ENCODE measurements at regions not wholly inside any gene's neighbourhood (a gene's known extent, or its start where the extent isn't known, plus 50 kb on each side); places are given as distances from the start of the nearest gene placed in this dataset.

DNA sequence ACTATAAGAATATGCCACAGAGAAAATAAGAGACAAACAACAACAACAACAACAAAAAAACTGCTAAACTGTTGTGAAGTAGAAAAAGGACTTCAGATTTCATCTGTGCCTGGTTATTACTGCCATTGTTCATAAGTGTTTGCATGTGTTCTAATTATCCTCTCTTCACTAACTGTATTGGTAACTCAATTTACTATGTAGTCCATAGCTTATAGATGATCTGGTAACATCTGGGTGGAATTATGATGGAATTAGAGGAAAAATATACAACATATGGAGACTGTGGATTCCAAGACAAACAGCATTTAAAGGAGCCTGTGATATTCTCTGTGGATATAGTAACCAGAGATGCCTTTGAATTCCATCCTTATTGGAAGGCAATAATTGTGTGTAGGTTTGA lies 1891.5 kb upstream of the PIK3C3 start:
- TF ChIP-seq CTCF (IDR thresholded peaks at IDR 0.05 in 8 of 11, conservative IDR thresholded peaks at IDR 0.05 in 3 of 11) (no peak), POLR2A (IDR thresholded peaks at IDR 0.05) (no peak), POLR2AphosphoS5 (IDR thresholded peaks at IDR 0.05) (no peak)
